HG03280 (cell line): ENCODE measurements at regions not wholly inside any gene's neighbourhood (a gene's known extent, or its start where the extent isn't known, plus 50 kb on each side); places are given as distances from the start of the nearest gene placed in this dataset.

Source experiments
- ATAC-seq: cut with Tn5 transposase; IDR thresholded peaks from one replicate; pipeline ENCODE4 v1.9.1; 2021; ENCODE audit warnings: mild to moderate bottlenecking, moderate library complexity; ENCODE audit not compliant: unreplicated experiment

- no peak for ATAC-seq
These were observed 512.7 kb downstream of the DHX35 start for GRCh38 chr20:39474879-39475278.

- no peak for ATAC-seq
These were observed 511.4 kb downstream of the DHX35 start for GRCh38 chr20:39473536-39473935.

GRCh38 chr20:39468703-39469102, 506.6 kb downstream of the DHX35 start:
- no peak for ATAC-seq

- ATAC-seq = no peak
These were observed 502.1 kb downstream of the DHX35 start for GRCh38 chr20:39464238-39464637.

GRCh38 chr20:39462416-39462945, 500.3 kb downstream of the DHX35 start:
- ATAC-seq = no peak

- no peak for ATAC-seq
These were observed 496.3 kb downstream of the DHX35 start for GRCh38 chr20:39458452-39458851.

GRCh38 chr20:39453890-39454289, 491.7 kb downstream of the DHX35 start:
- no peak for ATAC-seq

GRCh38 chr20:39452583-39453340, 490.6 kb downstream of the DHX35 start:
- ATAC-seq = no peak

GRCh38 chr20:39451386-39451785, 489.2 kb downstream of the DHX35 start:
- no peak for ATAC-seq

GRCh38 chr20:39446397-39446796, 484.3 kb downstream of the DHX35 start:
- no peak for ATAC-seq

- ATAC-seq = no peak
These were observed 483.0 kb downstream of the DHX35 start for GRCh38 chr20:39445095-39445494.

- ATAC-seq = no peak
These were observed 471.3 kb downstream of the DHX35 start for GRCh38 chr20:39433466-39433865.

GRCh38 chr20:39431091-39431880, 469.1 kb downstream of the DHX35 start:
- no peak for ATAC-seq

- ATAC-seq = no peak
These were observed 467.6 kb downstream of the DHX35 start for GRCh38 chr20:39429726-39430125.

GRCh38 chr20:39424962-39425678, 463.0 kb downstream of the DHX35 start:
- ATAC-seq = no peak

GRCh38 chr20:39421571-39422105, 459.5 kb downstream of the DHX35 start:
- no peak for ATAC-seq

GRCh38 chr20:39412091-39412490, 449.9 kb downstream of the DHX35 start:
- ATAC-seq = no peak

- ATAC-seq = no peak
These were observed 437.3 kb downstream of the DHX35 start for GRCh38 chr20:39399463-39399862.

GRCh38 chr20:39398656-39399055, 436.5 kb downstream of the DHX35 start:
- no peak for ATAC-seq

- ATAC-seq = no peak
These were observed 435.5 kb downstream of the DHX35 start for GRCh38 chr20:39397646-39398045.
